SU-DHL-6 (cell line): ENCODE measurements at regions not wholly inside any gene's neighbourhood (a gene's known extent, or its start where the extent isn't known, plus 50 kb on each side); places are given as distances from the start of the nearest gene placed in this dataset.

Experiments
- H2AFZ ChIP-seq: fragments of 200-600 bp; sonication (generic); 2 replicates; pipeline ENCODE4 v1.6.1; 2014; ENCODE audit warnings: low read depth, mild to moderate bottlenecking, moderate library complexity, mixed read lengths, antibody characterized with exemption, low read length; ENCODE audit not compliant: severe bottlenecking
- H3F3A ChIP-seq: fragments of 200-600 bp; shearing (Covaris generic); 2 replicates; pipeline ENCODE4 v1.6.0; 2016; ENCODE audit warnings: antibody characterized with exemption, mild to moderate bottlenecking; ENCODE audit not compliant: insufficient read depth
- H3K27ac ChIP-seq: fragments of 200-600 bp; sonication (generic); 2 replicates; pipeline ENCODE4 v1.5.1; 2016; ENCODE audit warnings: low read depth, mild to moderate bottlenecking, low read length, moderate library complexity, mixed read lengths
- H3K27me3 ChIP-seq: fragments of 200-600 bp; sonication (generic), shearing (Covaris generic); 2 replicates; pipeline ENCODE4 v1.6.0; 2014; ENCODE audit warnings: mild to moderate bottlenecking, low read length
- H3K36me3 ChIP-seq: fragments of 200-600 bp; sonication (generic); 2 replicates; pipeline ENCODE4 v1.6.1; 2014; ENCODE audit warnings: mild to moderate bottlenecking, low read length, mixed read lengths
- H3K4me2 ChIP-seq: fragments of 300-600, 200-600 bp; shearing (Covaris generic), sonication (generic); 2 replicates; pipeline ENCODE4 v1.6.0; 2014; ENCODE audit warnings: low read length, low read depth, mild to moderate bottlenecking; ENCODE audit not compliant: poor library complexity, severe bottlenecking
- H3K4me3 ChIP-seq: fragments of 200-600 bp; sonication (generic); 2 replicates; pipeline ENCODE4 v1.5.1; 2014; ENCODE audit warnings: antibody characterized with exemption, low read length, mild to moderate bottlenecking, mixed read lengths; ENCODE audit not compliant: insufficient read depth, poor library complexity, severe bottlenecking
- H3K79me2 ChIP-seq: fragments of 200-600 bp; sonication (generic); 2 replicates; pipeline ENCODE4 v1.6.1; 2014; ENCODE audit warnings: mild to moderate bottlenecking, low read length, moderate library complexity; ENCODE audit not compliant: insufficient read depth
- H3K9ac ChIP-seq: fragments of 200-600 bp; sonication (generic); 2 replicates; pipeline ENCODE4 v1.7.0; 2014; ENCODE audit warnings: mild to moderate bottlenecking, low read length
- H3K9me2 ChIP-seq: fragments of 200-600 bp; sonication (generic); replicated peaks from 2 replicates; pipeline ENCODE4 v1.6.1; 2014; ENCODE audit warnings: low read length; ENCODE audit not compliant: insufficient read depth
- H3K9me3 ChIP-seq: fragments of 200-600 bp; sonication (generic); 2 replicates; pipeline ENCODE4 v1.6.1; 2014; ENCODE audit warnings: low read length, mixed read lengths; ENCODE audit not compliant: insufficient read depth
- H4K20me1 ChIP-seq: fragments of 200-600 bp; sonication (generic); 2 replicates; pipeline ENCODE4 v1.6.1; 2014; ENCODE audit warnings: low read depth, mild to moderate bottlenecking, antibody characterized with exemption, low read length, moderate library complexity, mixed read lengths
- EZH2phosphoT487 ChIP-seq: fragments of 200-600 bp; sonication (generic), shearing (Covaris generic); conservative IDR thresholded peaks from 2 replicates; pipeline ENCODE4 v1.6.1; 2018; ENCODE audit warnings: mild to moderate bottlenecking, antibody characterized with exemption, low read length, moderate library complexity, mixed read lengths
- TF ChIP-seq, protein P1 (sequence below): fragments of 200-600 bp; sonication (generic); IDR thresholded peaks from one replicate; pipeline ENCODE4 v1.5.1; 2017; ENCODE audit warnings: antibody characterized with exemption, mild to moderate bottlenecking, low read length, moderate library complexity; ENCODE audit not compliant: insufficient read depth, poor library complexity, severe bottlenecking

DNA sequence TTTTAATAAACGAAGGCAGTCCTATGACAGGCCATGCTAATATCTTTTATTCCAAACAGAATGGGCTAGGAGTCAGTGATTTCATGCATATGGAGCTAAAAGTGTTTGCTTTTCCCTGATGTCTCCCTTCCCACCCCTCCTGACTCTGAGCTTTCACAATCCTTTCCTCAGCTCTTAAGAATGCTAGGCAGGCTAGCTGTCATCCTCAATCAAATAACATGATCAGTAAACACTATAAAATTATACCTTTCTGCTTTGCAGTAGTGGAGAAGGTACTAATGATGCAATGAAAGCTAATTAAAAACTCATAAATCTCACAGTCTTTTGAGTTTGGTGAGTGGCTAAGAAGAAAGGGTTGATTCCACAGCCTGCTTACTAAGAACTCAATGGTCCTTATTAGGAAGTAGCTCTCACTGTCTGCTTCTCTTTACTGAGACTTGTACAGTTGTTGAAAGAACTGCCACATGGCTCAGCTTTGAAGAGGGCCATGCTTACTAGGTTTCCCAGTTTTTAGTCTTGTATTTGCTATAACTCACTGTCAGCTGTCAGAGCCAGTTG is 250.9 kb upstream of the JAG1 start:
- no peak overlapping the region for H3K27ac ChIP-seq
- no peaks in the 10 kb centered on the region for H3F3A ChIP-seq
- H3K4me2 ChIP-seq = no peak overlapping the region
- H3K9me3 ChIP-seq = no peaks in the 10 kb centered on the region
- H3K4me3 ChIP-seq = no peak overlapping the region
- H3K36me3 ChIP-seq = no peaks in the 10 kb centered on the region
- H3K79me2 ChIP-seq = no peaks in the 10 kb centered on the region
- TF ChIP-seq EZH2phosphoT487 = no peak
- no peak overlapping the region for H3K9ac ChIP-seq
- no peaks in the 10 kb centered on the region for H3K9me2 ChIP-seq
- no peaks in the 10 kb centered on the region; the same call in 1 of the 2 replicates for H3K27me3 ChIP-seq
- no peaks in the 10 kb centered on the region for H4K20me1 ChIP-seq
- no peak overlapping the region for H2AFZ ChIP-seq

- Histone ChIP-seq H3K9me2 (no peaks in the 10 kb centered on the region), H4K20me1 (no peaks in the 10 kb centered on the region), H3K27ac (no peak overlapping the region), H3K9ac (no peak overlapping the region), H3K27me3 (no peaks in the 10 kb centered on the region; the same call in 1 of the 2 replicates), H3K79me2 (no peaks in the 10 kb centered on the region), H3K4me3 (no peak overlapping the region), H3K4me2 (no peak overlapping the region), H3F3A (no peaks in the 10 kb centered on the region), H3K36me3 (no peaks in the 10 kb centered on the region), H3K9me3 (no peaks in the 10 kb centered on the region), H2AFZ (no peak overlapping the region)
- TF ChIP-seq, protein P1, sequence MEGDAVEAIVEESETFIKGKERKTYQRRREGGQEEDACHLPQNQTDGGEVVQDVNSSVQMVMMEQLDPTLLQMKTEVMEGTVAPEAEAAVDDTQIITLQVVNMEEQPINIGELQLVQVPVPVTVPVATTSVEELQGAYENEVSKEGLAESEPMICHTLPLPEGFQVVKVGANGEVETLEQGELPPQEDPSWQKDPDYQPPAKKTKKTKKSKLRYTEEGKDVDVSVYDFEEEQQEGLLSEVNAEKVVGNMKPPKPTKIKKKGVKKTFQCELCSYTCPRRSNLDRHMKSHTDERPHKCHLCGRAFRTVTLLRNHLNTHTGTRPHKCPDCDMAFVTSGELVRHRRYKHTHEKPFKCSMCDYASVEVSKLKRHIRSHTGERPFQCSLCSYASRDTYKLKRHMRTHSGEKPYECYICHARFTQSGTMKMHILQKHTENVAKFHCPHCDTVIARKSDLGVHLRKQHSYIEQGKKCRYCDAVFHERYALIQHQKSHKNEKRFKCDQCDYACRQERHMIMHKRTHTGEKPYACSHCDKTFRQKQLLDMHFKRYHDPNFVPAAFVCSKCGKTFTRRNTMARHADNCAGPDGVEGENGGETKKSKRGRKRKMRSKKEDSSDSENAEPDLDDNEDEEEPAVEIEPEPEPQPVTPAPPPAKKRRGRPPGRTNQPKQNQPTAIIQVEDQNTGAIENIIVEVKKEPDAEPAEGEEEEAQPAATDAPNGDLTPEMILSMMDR = no peak
- TF ChIP-seq EZH2phosphoT487 = no peak
Measured at GRCh38 chr20:10925767-10926166, 252.0 kb upstream of the JAG1 start.

- Histone ChIP-seq H3K4me3 (no peak overlapping the region), H3K79me2 (no peaks in the 10 kb centered on the region), H3K27me3 (no peaks in the 10 kb centered on the region; the same call in 1 of the 2 replicates), H3K9me2 (no peaks in the 10 kb centered on the region), H4K20me1 (no peaks in the 10 kb centered on the region), H3K27ac (no peak overlapping the region), H3K9me3 (no peaks in the 10 kb centered on the region), H3K4me2 (no peak overlapping the region), H3K36me3 (no peaks in the 10 kb centered on the region), H3K9ac (no peak overlapping the region), H2AFZ (no peak overlapping the region), H3F3A (no peaks in the 10 kb centered on the region)
- TF ChIP-seq, protein P1 = no peak
- TF ChIP-seq EZH2phosphoT487 = no peak
Measured at GRCh38 chr20:10927011-10927583, 253.3 kb upstream of the JAG1 start.
